ENCODE measurements at regions not wholly inside any gene's neighbourhood (a gene's known extent, or its start where the extent isn't known, plus 50 kb on each side); places are given as distances from the start of the nearest gene placed in this dataset.

DNA sequence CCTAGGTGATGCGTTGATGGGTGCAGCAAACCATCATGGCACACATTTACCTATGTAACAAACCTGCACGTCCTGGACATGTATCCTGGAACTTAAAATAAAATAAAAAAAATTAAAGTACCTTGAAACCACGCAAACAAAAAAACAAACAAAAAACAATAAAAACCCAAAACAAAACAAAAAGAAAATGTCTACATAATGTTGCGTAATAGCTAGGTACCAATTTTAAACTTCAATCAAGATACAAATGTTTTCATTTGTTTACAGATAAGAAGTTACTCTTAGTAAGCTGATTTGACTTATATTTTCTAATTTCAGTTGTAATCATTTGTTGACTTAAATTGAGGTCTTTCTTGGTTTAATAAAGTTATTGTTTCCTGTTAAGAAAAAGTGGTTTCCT lies 349.6 kb upstream of the KCNMB2 start:
- no peaks in the 10 kb centered on the region for H3K4me1 Mint-ChIP-seq (ENCODE audit: low read depth, unreplicated experiment)
- no peaks in the 10 kb centered on the region for H3K9me3 ChIP-seq
- CTCF ChIA-PET, result no interaction called here
- no TSS peak for BruUV-seq (replicated peaks)
- H3K4me3 ChIP-seq (ENCODE audit: low read depth, low read length), result no peak overlapping the region
- peaks cover under 1% of the 10 kb centered on the region for H3K9me3 Mint-ChIP-seq (ENCODE audit: unreplicated experiment)
- no peaks in the 10 kb centered on the region for H3K27me3 ChIP-seq (replicated peaks; ENCODE audit: control insufficient read depth, insufficient read depth, low read length)
- no peaks in the 10 kb centered on the region for H3K27me3 Mint-ChIP-seq (ENCODE audit: insufficient read depth, unreplicated experiment)
- no peaks in the 10 kb centered on the region for H3K4me1 ChIP-seq
- H3K36me3 Mint-ChIP-seq (ENCODE audit: insufficient read depth, unreplicated experiment), result no peaks in the 10 kb centered on the region
- no peak overlapping the region for H3K4me3 Mint-ChIP-seq (ENCODE audit: unreplicated experiment)
- no peaks in the 10 kb centered on the region for H3K36me3 ChIP-seq (ENCODE audit: control insufficient read depth, insufficient read depth, low read length)
- TF ChIP-seq, protein P1, sequence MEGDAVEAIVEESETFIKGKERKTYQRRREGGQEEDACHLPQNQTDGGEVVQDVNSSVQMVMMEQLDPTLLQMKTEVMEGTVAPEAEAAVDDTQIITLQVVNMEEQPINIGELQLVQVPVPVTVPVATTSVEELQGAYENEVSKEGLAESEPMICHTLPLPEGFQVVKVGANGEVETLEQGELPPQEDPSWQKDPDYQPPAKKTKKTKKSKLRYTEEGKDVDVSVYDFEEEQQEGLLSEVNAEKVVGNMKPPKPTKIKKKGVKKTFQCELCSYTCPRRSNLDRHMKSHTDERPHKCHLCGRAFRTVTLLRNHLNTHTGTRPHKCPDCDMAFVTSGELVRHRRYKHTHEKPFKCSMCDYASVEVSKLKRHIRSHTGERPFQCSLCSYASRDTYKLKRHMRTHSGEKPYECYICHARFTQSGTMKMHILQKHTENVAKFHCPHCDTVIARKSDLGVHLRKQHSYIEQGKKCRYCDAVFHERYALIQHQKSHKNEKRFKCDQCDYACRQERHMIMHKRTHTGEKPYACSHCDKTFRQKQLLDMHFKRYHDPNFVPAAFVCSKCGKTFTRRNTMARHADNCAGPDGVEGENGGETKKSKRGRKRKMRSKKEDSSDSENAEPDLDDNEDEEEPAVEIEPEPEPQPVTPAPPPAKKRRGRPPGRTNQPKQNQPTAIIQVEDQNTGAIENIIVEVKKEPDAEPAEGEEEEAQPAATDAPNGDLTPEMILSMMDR (IDR thresholded peaks at IDR 0.05; ENCODE audit: insufficient read depth in 1 of 2, low read depth in 1 of 2, low read length in 1 of 2, severe bottlenecking in 1 of 2, unreplicated experiment in 1 of 2), result no peak
- POLR2A ChIA-PET, result no interaction called here
- intact Hi-C loops (cut with micrococcal nuclease; ENCODE audit: unreplicated experiment), result no loop called here
- DNase-seq, result no peak
- H3K27ac Mint-ChIP-seq (ENCODE audit: unreplicated experiment), result no peak overlapping the region

DNA sequence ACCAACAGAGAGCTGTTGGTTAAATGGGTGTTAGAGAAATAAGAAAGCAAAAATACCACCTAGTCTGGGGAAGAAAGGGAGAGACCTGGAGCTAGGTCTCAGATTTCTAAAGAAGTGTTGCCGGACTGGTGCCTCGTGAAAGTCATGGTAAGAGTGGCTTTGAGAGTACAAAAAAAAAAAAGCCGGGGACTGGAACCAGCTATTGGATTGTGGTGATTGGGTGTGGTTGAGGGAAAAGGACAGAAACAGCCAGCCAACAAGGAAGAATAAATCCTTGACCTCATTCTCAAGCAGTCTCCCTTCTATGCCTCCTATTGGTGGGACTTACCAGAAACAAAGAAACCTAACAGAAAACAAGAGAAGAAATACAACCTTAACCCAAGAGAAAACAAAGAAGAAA lies 346.4 kb upstream of the KCNMB2 start:
- BruUV-seq (replicated peaks), result no TSS peak
- no peaks in the 10 kb centered on the region for H3K4me1 ChIP-seq
- peaks cover 5% of the 10 kb centered on the region; the same call in 1 of the 2 replicates for H3K9me3 ChIP-seq
- CTCF ChIA-PET, result interaction anchor here (0.6 kb wide), 1 partner anchor 1267 kb away, joined by 3 read pairs; no protein-coding TSS in a partner anchor
- intact Hi-C loops (cut with micrococcal nuclease; ENCODE audit: unreplicated experiment), result no loop called here
- no peaks in the 10 kb centered on the region for H3K36me3 ChIP-seq (ENCODE audit: control insufficient read depth, insufficient read depth, low read length)
- POLR2A ChIA-PET, result no interaction called here
- H3K27me3 ChIP-seq (replicated peaks; ENCODE audit: control insufficient read depth, insufficient read depth, low read length), result no peaks in the 10 kb centered on the region
- Mint-ChIP-seq H3K4me1 (ENCODE audit: low read depth, unreplicated experiment) (no peaks in the 10 kb centered on the region), H3K9me3 (ENCODE audit: unreplicated experiment) (peaks cover 14% of the 10 kb centered on the region), H3K27me3 (ENCODE audit: insufficient read depth, unreplicated experiment) (no peaks in the 10 kb centered on the region), H3K27ac (ENCODE audit: unreplicated experiment) (no peak overlapping the region), H3K4me3 (ENCODE audit: unreplicated experiment) (no peak overlapping the region), H3K36me3 (ENCODE audit: insufficient read depth, unreplicated experiment) (no peaks in the 10 kb centered on the region)
- DNase-seq, result no peak
- no peak overlapping the region for H3K4me3 ChIP-seq (ENCODE audit: low read depth, low read length)
- TF ChIP-seq, protein P1 (IDR thresholded peaks at IDR 0.05; ENCODE audit: insufficient read depth in 1 of 2, low read depth in 1 of 2, low read length in 1 of 2, severe bottlenecking in 1 of 2, unreplicated experiment in 1 of 2), result no peak

DNA sequence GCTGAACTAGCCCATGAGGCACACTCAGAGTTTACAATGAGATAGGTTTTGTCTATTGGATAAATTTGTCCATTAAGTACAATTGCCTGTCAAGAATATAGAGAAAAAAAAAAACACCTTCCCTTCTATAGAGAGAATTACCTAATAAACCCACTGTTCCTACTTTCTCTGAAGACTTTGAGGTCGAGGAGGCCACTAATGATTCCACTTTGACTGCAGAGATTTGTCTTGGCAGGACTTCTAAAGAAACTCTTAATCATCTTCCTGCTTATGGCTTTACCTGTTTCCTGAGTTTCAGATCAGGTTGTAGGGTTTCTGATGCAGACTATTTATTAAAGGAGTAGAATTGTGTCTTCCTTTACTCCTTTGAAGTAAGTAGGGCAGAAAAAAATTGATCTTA lies 342.4 kb upstream of the KCNMB2 start:
- Mint-ChIP-seq H3K27ac (ENCODE audit: unreplicated experiment) (no peak overlapping the region), H3K36me3 (ENCODE audit: insufficient read depth, unreplicated experiment) (no peaks in the 10 kb centered on the region), H3K4me1 (ENCODE audit: low read depth, unreplicated experiment) (no peaks in the 10 kb centered on the region), H3K27me3 (ENCODE audit: insufficient read depth, unreplicated experiment) (no peaks in the 10 kb centered on the region), H3K9me3 (ENCODE audit: unreplicated experiment) (peaks cover 14% of the 10 kb centered on the region), H3K4me3 (ENCODE audit: unreplicated experiment) (no peak overlapping the region)
- intact Hi-C loops (cut with micrococcal nuclease; ENCODE audit: unreplicated experiment), result no loop called here
- H3K9me3 ChIP-seq, result peaks cover 5% of the 10 kb centered on the region; the same call in 1 of the 2 replicates
- BruUV-seq (replicated peaks), result no TSS peak
- no peak for DNase-seq
- POLR2A ChIA-PET, result no interaction called here
- H3K27me3 ChIP-seq (replicated peaks; ENCODE audit: control insufficient read depth, insufficient read depth, low read length), result no peaks in the 10 kb centered on the region
- CTCF ChIA-PET, result no interaction called here
- TF ChIP-seq, protein P1 (IDR thresholded peaks at IDR 0.05; ENCODE audit: insufficient read depth in 1 of 2, low read depth in 1 of 2, low read length in 1 of 2, severe bottlenecking in 1 of 2, unreplicated experiment in 1 of 2), result no peak
- H3K4me1 ChIP-seq, result no peaks in the 10 kb centered on the region
- H3K36me3 ChIP-seq (ENCODE audit: control insufficient read depth, insufficient read depth, low read length), result no peaks in the 10 kb centered on the region
- H3K4me3 ChIP-seq (ENCODE audit: low read depth, low read length), result no peak overlapping the region

All from Caco-2 (cell line).